A673 (cell line): ENCODE measurements at regions not wholly inside any gene's neighbourhood (a gene's known extent, or its start where the extent isn't known, plus 50 kb on each side); places are given as distances from the start of the nearest gene placed in this dataset.
A peak's percentile ranks its signal among the peaks of the same experiment; 100 is the strongest.

ENCODE experiments used
- BruUV-seq: library from RNA; stranded (reverse); fragments of 400-500 nt; replicated peaks from 2 replicates; lab custom pipeline; 2021; lab: Mats Ljungman, UMichigan
- CTCF ChIA-PET: fragments of 300-600 bp; sonication (Branson Sonifier 250); formaldehyde crosslinking; loops from one replicate; lab custom pipeline; 2022; ENCODE audit warnings: antibody characterized with exemption; lab: Charles Lee
- POLR2A ChIA-PET: fragments of 300-600 bp; sonication (Branson Sonifier 250); formaldehyde crosslinking; loops from one replicate; lab custom pipeline; 2022; ENCODE audit warnings: antibody characterized with exemption; ENCODE audit not compliant: low non-redundant PET; lab: Charles Lee
- DNase-seq: peaks from one replicate; pipeline ENCODE4 v3.0.0-alpha.2; 2015; ENCODE audit warnings: low spot score
- H3K27ac ChIP-seq: fragments of 200-600 bp; sonication (generic); 2 replicates; pipeline ENCODE4 v1.5.1; 2016; ENCODE audit warnings: mixed run types, low read depth, mild to moderate bottlenecking, mixed read lengths, antibody characterized with exemption, low read length; ENCODE audit not compliant: poor library complexity, severe bottlenecking
- H3K27me3 ChIP-seq: fragments of 200-600 bp; sonication (generic); replicated peaks from 2 replicates; pipeline ENCODE4 v1.6.1; 2017; ENCODE audit warnings: mixed run types, low read depth, mild to moderate bottlenecking, mixed read lengths, antibody characterized with exemption, low read length; ENCODE audit not compliant: insufficient read depth, poor library complexity
- H3K36me3 ChIP-seq: fragments of 200-600 bp; sonication (generic); 2 replicates; pipeline ENCODE4 v1.6.1; 2016; ENCODE audit warnings: mixed run types, mild to moderate bottlenecking, mixed read lengths, antibody characterized with exemption, low read length; ENCODE audit not compliant: insufficient read depth, poor library complexity, severe bottlenecking
- H3K4me1 ChIP-seq: fragments of 200-600 bp; sonication (generic); 2 replicates; pipeline ENCODE4 v1.6.1; 2017; ENCODE audit warnings: mixed run types, mild to moderate bottlenecking, mixed read lengths, antibody characterized with exemption, low read length; ENCODE audit not compliant: insufficient read depth, poor library complexity, severe bottlenecking
- H3K4me3 ChIP-seq: fragments of 200-600 bp; sonication (generic); 2 replicates; pipeline ENCODE4 v1.5.1; 2016; ENCODE audit warnings: low read depth, mixed run types, mild to moderate bottlenecking, mixed read lengths, low read length; ENCODE audit not compliant: poor library complexity, severe bottlenecking
- H3K9me3 ChIP-seq: fragments of 200-600 bp; sonication (generic); 2 replicates; pipeline ENCODE4 v1.6.1; 2016; ENCODE audit warnings: mixed run types, low read depth, mild to moderate bottlenecking, mixed read lengths, antibody characterized with exemption, low read length; ENCODE audit not compliant: poor library complexity, severe bottlenecking
- EZH2 ChIP-seq: fragments of 200-600 bp; sonication (generic); IDR thresholded peaks from 2 replicates; pipeline ENCODE4 v1.6.1; 2017; ENCODE audit warnings: borderline replicate concordance, low read depth, mild to moderate bottlenecking, mixed read lengths, antibody characterized with exemption, low read length; ENCODE audit not compliant: poor library complexity, severe bottlenecking
- intact Hi-C: fragments of 100-400 bp; cut with micrococcal nuclease; formaldehyde crosslinking; loops from one replicate; pipeline ENCODE4 v1.10.0; 2022; ENCODE audit not compliant: unreplicated experiment
- TF ChIP-seq, protein P1 (sequence below): fragments of 300-800, 200-600 bp; sonication (generic); conservative IDR thresholded peaks from 2 replicates; pipeline ENCODE4 v1.5.1; 2017; ENCODE audit warnings: low read depth, mild to moderate bottlenecking, antibody characterized with exemption, low read length, moderate library complexity, mixed read lengths

DNA sequence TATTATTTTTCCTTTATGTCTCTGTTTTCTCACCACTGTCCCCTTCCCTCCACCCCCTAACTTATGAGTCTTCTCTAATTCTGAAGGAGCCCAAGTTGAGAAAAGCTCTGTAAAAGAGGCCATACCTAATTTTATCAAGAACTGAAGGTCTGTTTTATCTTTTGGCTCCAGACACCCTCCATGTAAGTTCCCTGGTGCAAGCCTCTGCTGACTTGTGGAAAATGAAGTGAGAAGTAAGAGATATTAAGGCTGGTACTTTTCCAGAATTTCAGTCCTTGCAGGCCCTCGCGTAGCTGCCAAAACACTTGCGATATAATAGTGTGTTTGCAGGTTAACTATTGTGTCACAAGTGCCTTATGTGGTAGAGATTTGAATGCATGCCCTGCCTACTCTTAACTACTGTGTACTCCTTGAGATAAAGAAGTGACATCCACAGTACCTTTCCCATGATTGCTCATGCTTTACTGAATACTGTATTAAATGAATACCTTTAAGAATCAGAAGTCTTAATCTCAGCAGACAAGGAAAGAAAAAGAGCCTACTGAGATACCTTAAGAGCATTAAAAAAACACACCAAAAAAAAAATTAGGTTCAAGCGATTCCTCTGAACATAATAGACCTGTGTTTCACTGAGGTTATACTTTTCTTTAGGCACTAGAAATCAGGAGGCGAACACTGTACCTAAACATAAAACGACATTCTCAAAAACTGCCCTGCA is 143.6 kb upstream of the ZNF184 start:
- peak overlapping the region; percentile 57 for H3K4me3 ChIP-seq
- TF ChIP-seq, protein P1, sequence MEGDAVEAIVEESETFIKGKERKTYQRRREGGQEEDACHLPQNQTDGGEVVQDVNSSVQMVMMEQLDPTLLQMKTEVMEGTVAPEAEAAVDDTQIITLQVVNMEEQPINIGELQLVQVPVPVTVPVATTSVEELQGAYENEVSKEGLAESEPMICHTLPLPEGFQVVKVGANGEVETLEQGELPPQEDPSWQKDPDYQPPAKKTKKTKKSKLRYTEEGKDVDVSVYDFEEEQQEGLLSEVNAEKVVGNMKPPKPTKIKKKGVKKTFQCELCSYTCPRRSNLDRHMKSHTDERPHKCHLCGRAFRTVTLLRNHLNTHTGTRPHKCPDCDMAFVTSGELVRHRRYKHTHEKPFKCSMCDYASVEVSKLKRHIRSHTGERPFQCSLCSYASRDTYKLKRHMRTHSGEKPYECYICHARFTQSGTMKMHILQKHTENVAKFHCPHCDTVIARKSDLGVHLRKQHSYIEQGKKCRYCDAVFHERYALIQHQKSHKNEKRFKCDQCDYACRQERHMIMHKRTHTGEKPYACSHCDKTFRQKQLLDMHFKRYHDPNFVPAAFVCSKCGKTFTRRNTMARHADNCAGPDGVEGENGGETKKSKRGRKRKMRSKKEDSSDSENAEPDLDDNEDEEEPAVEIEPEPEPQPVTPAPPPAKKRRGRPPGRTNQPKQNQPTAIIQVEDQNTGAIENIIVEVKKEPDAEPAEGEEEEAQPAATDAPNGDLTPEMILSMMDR = no peak
- no peak for TF ChIP-seq EZH2
- H3K4me1 ChIP-seq = no peaks in the 10 kb centered on the region
- DNase-seq = no peak
- BruUV-seq = no TSS peak
- no peak overlapping the region for H3K27ac ChIP-seq
- intact Hi-C loops = no loop called here
- CTCF ChIA-PET = interaction anchor here (2.1 kb wide), 1 partner anchor 136 kb away, joined by 8 read pairs; no protein-coding TSS in a partner anchor
- H3K36me3 ChIP-seq = no peaks in the 10 kb centered on the region
- no peaks in the 10 kb centered on the region for H3K9me3 ChIP-seq
- POLR2A ChIA-PET = interaction anchor here (0.6 to 0.7 kb wide), 2 partner anchors 8 to 343 kb away, joined by 3 to 5 read pairs; no protein-coding TSS in a partner anchor
- no peaks in the 10 kb centered on the region for H3K27me3 ChIP-seq

DNA sequence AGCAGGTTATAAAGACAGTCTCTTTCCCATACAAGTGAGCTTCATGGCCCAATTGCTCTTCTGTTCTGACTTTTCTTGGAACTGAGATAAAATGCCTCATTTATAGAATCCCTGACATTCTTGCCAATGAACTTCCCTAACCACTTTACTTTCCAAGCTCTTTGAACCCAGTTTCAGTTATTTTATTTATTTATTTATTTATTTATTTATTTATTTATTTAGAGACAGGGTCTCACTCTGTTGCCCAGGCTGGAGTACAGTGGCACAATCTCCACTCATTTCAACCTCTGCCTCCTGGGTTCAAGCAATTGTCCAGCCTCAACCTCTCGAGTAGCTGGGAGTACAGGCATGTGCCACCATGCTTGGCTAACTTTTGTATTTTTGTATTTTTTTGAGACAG is 138.5 kb upstream of the ZNF184 start:
- H3K4me3 ChIP-seq = no peak overlapping the region
- no TSS peak for BruUV-seq
- H3K9me3 ChIP-seq = no peaks in the 10 kb centered on the region
- intact Hi-C loops = no loop called here
- POLR2A ChIA-PET = no interaction called here
- no peaks in the 10 kb centered on the region for H3K36me3 ChIP-seq
- H3K4me1 ChIP-seq = no peaks in the 10 kb centered on the region
- no peak overlapping the region for H3K27ac ChIP-seq
- no peaks in the 10 kb centered on the region for H3K27me3 ChIP-seq
- CTCF ChIA-PET = interaction anchor here (1.0 kb wide), 1 partner anchor 161 kb away, joined by 9 read pairs; no protein-coding TSS in a partner anchor
- no peak for TF ChIP-seq EZH2
- TF ChIP-seq, protein P1 = no peak
- DNase-seq = no peak

DNA sequence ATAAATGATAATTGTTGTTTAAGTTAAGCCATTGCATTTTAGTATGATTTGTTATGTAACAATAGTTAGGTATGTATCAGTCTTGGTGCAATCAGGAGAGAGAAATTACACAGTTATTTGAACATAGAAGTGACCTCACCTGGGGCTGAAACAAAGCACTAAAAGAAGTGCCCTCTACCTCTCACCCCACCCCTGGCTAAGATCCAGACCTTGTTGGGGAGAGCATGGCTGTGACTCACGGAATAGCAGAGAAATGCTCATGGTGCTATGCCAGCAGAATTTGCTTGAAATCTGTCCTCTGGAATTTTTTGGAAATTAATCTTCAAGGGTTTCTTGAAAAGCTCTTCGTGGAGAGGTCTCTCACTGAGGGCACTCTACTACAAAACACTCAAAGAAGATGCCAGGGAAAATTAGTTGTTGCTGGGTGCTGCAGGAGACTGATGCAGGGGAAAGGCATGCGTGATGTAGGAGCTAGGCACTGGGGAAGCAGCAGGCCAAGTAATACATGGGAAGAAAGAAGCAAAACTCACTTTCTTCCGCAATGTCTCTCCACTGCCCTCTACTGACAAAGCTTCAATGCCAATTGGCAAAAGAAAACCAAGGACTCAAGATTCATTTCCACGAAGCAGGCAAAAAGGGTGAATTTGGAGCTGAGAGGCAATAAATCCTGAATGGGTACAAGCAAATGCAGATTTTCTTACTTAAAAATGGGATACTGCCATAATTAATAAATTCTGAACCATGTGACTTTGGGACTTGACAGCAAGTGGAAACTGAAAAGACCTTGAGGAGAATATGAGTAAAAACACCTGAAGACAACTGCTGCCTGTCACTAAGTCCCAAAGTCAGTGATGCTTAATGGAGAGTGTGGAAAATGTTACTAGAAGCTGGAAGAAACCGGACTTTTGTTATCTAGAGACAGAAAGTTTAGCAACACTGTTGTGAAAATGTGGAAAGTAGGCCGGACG is 136.3 kb upstream of the ZNF184 start:
- no peaks in the 10 kb centered on the region for H3K9me3 ChIP-seq
- no peak overlapping the region for H3K4me3 ChIP-seq
- POLR2A ChIA-PET = no interaction called here
- peak; percentile 79 for DNase-seq
- TF ChIP-seq, protein P1 = peak; percentile 76
- no peak for TF ChIP-seq EZH2
- H3K36me3 ChIP-seq = no peaks in the 10 kb centered on the region
- intact Hi-C loops = loop anchor here (1.0 to 10.0 kb wide), 3 partner anchors 90 to 421 kb away; no protein-coding TSS in a partner anchor
- CTCF ChIA-PET = interaction anchor here (0.6 to 2.2 kb wide), 6 partner anchors 9 to 482 kb away, joined by 3 to 15 read pairs (median 3); no protein-coding TSS in a partner anchor
- no TSS peak for BruUV-seq
- no peak overlapping the region for H3K27ac ChIP-seq
- H3K27me3 ChIP-seq = no peaks in the 10 kb centered on the region
- H3K4me1 ChIP-seq = no peaks in the 10 kb centered on the region
